ENCODE measurements at regions not wholly inside any gene's neighbourhood (a gene's known extent, or its start where the extent isn't known, plus 50 kb on each side); places are given as distances from the start of the nearest gene placed in this dataset.
"Not testable (repeated sequence)": the region's sequence is repeated elsewhere in the genome, so short reads cannot be mapped to it uniquely, and the experiment has no call there.

DNA sequence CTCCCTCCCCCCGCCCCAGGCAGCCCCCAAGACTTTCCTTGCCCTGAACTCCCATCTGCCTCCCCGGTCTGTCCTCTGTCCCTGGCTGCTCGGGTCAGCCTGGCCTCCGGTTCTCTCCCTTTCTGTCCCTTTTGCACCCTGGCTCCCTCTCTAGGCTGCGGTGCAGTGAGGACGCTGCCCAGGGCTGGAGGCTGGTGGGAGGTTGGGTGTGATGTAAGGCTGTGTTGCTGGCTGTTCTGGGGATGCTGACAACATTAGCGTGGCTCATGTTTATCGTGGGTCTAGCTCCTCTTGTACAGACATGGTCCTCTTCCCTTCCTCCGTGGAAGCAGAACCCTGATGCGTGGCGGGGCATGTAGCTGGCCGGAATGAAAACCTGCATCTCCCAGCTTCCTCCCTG is 357.5 kb downstream of the CNTNAP3B start:
- H3K4me3 ChIP-seq (ENCODE audit: control insufficient read depth in 1 of 2, extremely low read depth in 1 of 2, low read length in 1 of 2); H3K9me3 ChIP-seq; H3K27ac ChIP-seq (ENCODE audit: low read length); DNase-seq; H3K27ac Mint-ChIP-seq; H3K4me1 Mint-ChIP-seq; H3K4me3 Mint-ChIP-seq; ATAC-seq (replicated peaks in 1 of 4); H3K36me3 ChIP-seq (ENCODE audit: control insufficient read depth in 2 of 2, extremely low read depth in 1 of 2, insufficient read depth in 1 of 2, low read length in 1 of 2); H3K27me3 ChIP-seq (replicated peaks in 1 of 2; ENCODE audit: control insufficient read depth in 2 of 2, extremely low read depth in 1 of 2, insufficient read depth in 2 of 2, low read length in 1 of 2); H3K9me3 Mint-ChIP-seq; H3K36me3 Mint-ChIP-seq; CTCF ChIA-PET; H3K4me1 ChIP-seq (ENCODE audit: control insufficient read depth in 1 of 2, extremely low read depth in 1 of 2, insufficient read depth in 2 of 2, low read length in 2 of 2); POLR2A ChIA-PET; H3K27me3 Mint-ChIP-seq: not testable (repeated sequence)
- WGBS (ENCODE audit: insufficient coverage): no CpG with 5 or more reads among the region's 12 CpGs

DNA sequence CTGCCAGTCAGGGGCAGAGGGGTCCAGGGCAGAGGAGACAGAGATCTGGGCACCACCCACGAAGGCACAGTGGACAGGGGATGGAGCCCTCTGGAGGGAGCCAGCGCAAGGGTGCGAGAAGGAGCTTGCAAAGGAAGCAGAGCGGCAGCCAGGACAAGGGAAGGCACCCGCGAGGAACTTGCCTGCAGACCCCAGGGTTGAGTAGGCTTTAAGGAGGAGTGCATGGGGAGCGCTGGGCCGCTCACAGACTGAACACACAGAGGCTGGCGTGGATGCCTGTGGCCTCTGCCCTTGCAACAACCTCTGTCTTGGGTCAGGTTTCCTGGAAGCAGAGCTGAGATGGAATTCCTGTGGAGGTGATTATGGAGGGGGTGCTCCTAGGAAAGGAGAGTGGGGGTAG is 374.4 kb downstream of the CNTNAP3B start:
- ATAC-seq (replicated peaks in 1 of 4); H3K9me3 Mint-ChIP-seq; H3K4me1 Mint-ChIP-seq; H3K4me3 ChIP-seq (ENCODE audit: control insufficient read depth in 1 of 2, extremely low read depth in 1 of 2, low read length in 1 of 2); H3K9me3 ChIP-seq; POLR2A ChIA-PET; H3K4me1 ChIP-seq (ENCODE audit: control insufficient read depth in 1 of 2, extremely low read depth in 1 of 2, insufficient read depth in 2 of 2, low read length in 2 of 2); H3K36me3 Mint-ChIP-seq; DNase-seq; H3K36me3 ChIP-seq (ENCODE audit: control insufficient read depth in 2 of 2, extremely low read depth in 1 of 2, insufficient read depth in 1 of 2, low read length in 1 of 2); H3K27ac Mint-ChIP-seq; H3K27me3 Mint-ChIP-seq; H3K27me3 ChIP-seq (replicated peaks in 1 of 2; ENCODE audit: control insufficient read depth in 2 of 2, extremely low read depth in 1 of 2, insufficient read depth in 2 of 2, low read length in 1 of 2); H3K27ac ChIP-seq (ENCODE audit: low read length); CTCF ChIA-PET; H3K4me3 Mint-ChIP-seq: not testable (repeated sequence)
- WGBS (ENCODE audit: insufficient coverage): no CpG with 5 or more reads among the region's 9 CpGs

DNA sequence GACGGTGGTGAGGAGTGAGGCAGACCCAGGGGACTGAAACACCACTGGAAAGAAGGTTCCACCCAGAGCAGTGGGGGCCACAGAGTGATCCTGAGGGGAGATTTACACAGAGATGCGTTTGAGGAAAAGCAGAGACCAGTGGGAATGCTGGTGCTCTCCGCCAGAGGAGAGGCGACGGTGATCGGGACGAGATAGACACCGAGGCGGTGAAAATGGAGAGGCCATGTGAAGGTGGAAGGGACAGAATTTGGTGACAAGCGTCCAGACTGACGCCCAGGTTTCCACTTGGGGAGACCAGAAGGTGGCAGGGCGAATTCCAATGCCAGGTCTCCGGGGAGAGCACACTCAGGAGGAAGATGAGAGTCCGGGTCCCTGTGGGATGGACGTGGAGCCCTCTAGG is 374.8 kb downstream of the CNTNAP3B start:
- H3K4me1 Mint-ChIP-seq; H3K36me3 ChIP-seq (ENCODE audit: control insufficient read depth in 2 of 2, extremely low read depth in 1 of 2, insufficient read depth in 1 of 2, low read length in 1 of 2); H3K27me3 ChIP-seq (replicated peaks in 1 of 2; ENCODE audit: control insufficient read depth in 2 of 2, extremely low read depth in 1 of 2, insufficient read depth in 2 of 2, low read length in 1 of 2); H3K9me3 Mint-ChIP-seq; H3K36me3 Mint-ChIP-seq; H3K27ac Mint-ChIP-seq; CTCF ChIA-PET; H3K4me1 ChIP-seq (ENCODE audit: control insufficient read depth in 1 of 2, extremely low read depth in 1 of 2, insufficient read depth in 2 of 2, low read length in 2 of 2); POLR2A ChIA-PET; H3K27ac ChIP-seq (ENCODE audit: low read length); H3K9me3 ChIP-seq; H3K4me3 Mint-ChIP-seq; DNase-seq; ATAC-seq (replicated peaks in 1 of 4); H3K27me3 Mint-ChIP-seq; H3K4me3 ChIP-seq (ENCODE audit: control insufficient read depth in 1 of 2, extremely low read depth in 1 of 2, low read length in 1 of 2): not testable (repeated sequence)
- no CpG with 5 or more reads among the region's 15 CpGs for WGBS (ENCODE audit: insufficient coverage)

DNA sequence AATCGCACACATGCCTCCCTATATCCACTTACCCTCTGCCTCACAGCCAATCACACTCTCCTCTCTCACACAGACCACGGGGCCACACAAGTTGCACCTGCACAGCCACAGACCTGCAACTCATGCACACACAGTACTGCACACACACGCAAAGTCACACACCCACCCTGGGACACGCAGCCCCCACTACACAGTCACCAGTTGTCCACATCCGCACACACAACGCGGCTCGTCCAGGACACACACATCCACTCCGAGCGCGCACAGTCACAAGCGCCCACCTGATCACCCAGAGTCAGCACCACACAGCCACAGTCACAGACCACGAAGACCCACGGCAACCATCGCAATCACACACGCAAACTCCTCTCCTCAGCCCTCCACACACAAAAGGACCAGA is 387.3 kb downstream of the CNTNAP3B start:
- H3K27ac Mint-ChIP-seq; ATAC-seq (replicated peaks in 1 of 4); H3K27ac ChIP-seq (ENCODE audit: low read length); H3K36me3 Mint-ChIP-seq; H3K4me3 Mint-ChIP-seq; H3K9me3 Mint-ChIP-seq; H3K4me1 Mint-ChIP-seq; CTCF ChIA-PET; POLR2A ChIA-PET; H3K4me3 ChIP-seq (ENCODE audit: control insufficient read depth in 1 of 2, extremely low read depth in 1 of 2, low read length in 1 of 2); H3K27me3 ChIP-seq (replicated peaks in 1 of 2; ENCODE audit: control insufficient read depth in 2 of 2, extremely low read depth in 1 of 2, insufficient read depth in 2 of 2, low read length in 1 of 2); H3K9me3 ChIP-seq; DNase-seq; H3K36me3 ChIP-seq (ENCODE audit: control insufficient read depth in 2 of 2, extremely low read depth in 1 of 2, insufficient read depth in 1 of 2, low read length in 1 of 2); H3K4me1 ChIP-seq (ENCODE audit: control insufficient read depth in 1 of 2, extremely low read depth in 1 of 2, insufficient read depth in 2 of 2, low read length in 2 of 2); H3K27me3 Mint-ChIP-seq: not testable (repeated sequence)
- no CpG with 5 or more reads among the region's 16 CpGs for WGBS (ENCODE audit: insufficient coverage)

DNA sequence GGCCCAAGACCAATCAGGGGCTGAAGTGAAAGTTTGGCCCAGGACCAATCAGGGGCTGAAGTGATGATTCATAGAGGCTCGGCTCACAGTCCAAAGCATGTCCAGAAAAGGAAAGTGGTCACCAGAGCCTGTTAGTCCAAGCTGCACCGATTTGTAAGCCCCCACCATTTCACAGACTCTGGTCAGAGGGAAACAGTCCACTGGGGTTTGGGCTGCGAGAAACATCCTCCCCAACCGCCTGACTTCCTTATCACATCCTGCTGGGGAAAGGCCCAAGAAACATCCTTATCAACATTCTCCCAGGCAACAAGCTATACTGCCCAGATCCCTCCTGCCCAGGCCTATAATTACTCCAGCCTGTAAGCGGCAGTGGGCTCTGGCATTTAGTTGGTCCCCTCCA is 388.1 kb downstream of the CNTNAP3B start:
- H3K4me3 ChIP-seq (ENCODE audit: control insufficient read depth in 1 of 2, extremely low read depth in 1 of 2, low read length in 1 of 2); H3K4me1 Mint-ChIP-seq; H3K9me3 ChIP-seq; POLR2A ChIA-PET; DNase-seq; ATAC-seq (replicated peaks in 1 of 4); H3K4me1 ChIP-seq (ENCODE audit: control insufficient read depth in 1 of 2, extremely low read depth in 1 of 2, insufficient read depth in 2 of 2, low read length in 2 of 2); H3K4me3 Mint-ChIP-seq; CTCF ChIA-PET; H3K36me3 Mint-ChIP-seq; H3K27ac Mint-ChIP-seq; H3K27ac ChIP-seq (ENCODE audit: low read length); H3K27me3 Mint-ChIP-seq; H3K36me3 ChIP-seq (ENCODE audit: control insufficient read depth in 2 of 2, extremely low read depth in 1 of 2, insufficient read depth in 1 of 2, low read length in 1 of 2); H3K27me3 ChIP-seq (replicated peaks in 1 of 2; ENCODE audit: control insufficient read depth in 2 of 2, extremely low read depth in 1 of 2, insufficient read depth in 2 of 2, low read length in 1 of 2); H3K9me3 Mint-ChIP-seq: not testable (repeated sequence)
- no CpG with 5 or more reads among the region's 5 CpGs for WGBS (ENCODE audit: insufficient coverage)

DNA sequence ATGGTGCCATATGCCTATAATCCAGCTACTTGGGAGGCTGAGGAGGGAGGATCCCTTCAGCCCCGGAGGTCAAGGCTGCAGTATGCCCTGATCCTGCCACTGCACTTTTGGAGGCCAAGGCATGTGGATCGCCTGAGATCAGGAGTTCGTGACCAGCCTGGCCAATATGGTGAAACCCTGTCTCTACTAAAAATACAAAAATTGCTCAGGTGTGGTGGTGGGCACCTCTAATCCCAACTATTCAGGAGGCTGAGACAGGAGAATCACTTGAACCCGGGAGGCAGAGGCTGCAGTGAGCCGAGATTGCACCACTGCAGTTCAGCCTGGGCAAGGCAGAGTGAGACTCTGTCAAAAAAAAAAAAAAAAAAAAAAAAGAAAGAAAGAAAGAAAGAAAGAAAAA is 390.5 kb downstream of the CNTNAP3B start:
- H3K36me3 ChIP-seq (ENCODE audit: control insufficient read depth in 2 of 2, extremely low read depth in 1 of 2, insufficient read depth in 1 of 2, low read length in 1 of 2); H3K9me3 Mint-ChIP-seq; H3K4me3 ChIP-seq (ENCODE audit: control insufficient read depth in 1 of 2, extremely low read depth in 1 of 2, low read length in 1 of 2); H3K4me1 Mint-ChIP-seq; ATAC-seq (replicated peaks in 1 of 4); DNase-seq; H3K27ac Mint-ChIP-seq; CTCF ChIA-PET; H3K36me3 Mint-ChIP-seq; H3K27me3 Mint-ChIP-seq; H3K4me1 ChIP-seq (ENCODE audit: control insufficient read depth in 1 of 2, extremely low read depth in 1 of 2, insufficient read depth in 2 of 2, low read length in 2 of 2); POLR2A ChIA-PET; H3K4me3 Mint-ChIP-seq; H3K27me3 ChIP-seq (replicated peaks in 1 of 2; ENCODE audit: control insufficient read depth in 2 of 2, extremely low read depth in 1 of 2, insufficient read depth in 2 of 2, low read length in 1 of 2); H3K9me3 ChIP-seq; H3K27ac ChIP-seq (ENCODE audit: low read length): not testable (repeated sequence)
- no CpG with 5 or more reads among the region's 5 CpGs for WGBS (ENCODE audit: insufficient coverage)

DNA sequence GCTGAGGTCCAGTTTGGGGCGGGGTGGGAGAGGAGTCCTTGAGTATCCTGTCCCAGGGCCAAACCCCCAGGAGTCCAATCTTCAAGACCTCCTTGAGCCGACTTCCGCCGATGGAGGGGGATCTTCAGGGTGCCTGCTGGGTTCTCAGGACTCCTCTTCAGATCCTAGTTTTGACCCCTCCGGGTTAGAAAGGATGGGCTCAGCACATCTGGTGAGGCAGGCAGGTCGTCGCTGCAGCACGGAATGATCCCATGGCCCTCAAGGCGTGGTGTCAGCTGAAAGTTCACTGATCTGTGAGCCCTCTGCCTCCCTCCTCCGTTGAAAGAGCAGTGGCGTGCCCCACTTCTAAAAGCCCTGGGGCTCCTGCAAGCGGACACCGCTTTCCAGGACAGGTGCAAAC is 430.0 kb downstream of the CNTNAP3B start:
- H3K4me3 ChIP-seq (ENCODE audit: control insufficient read depth in 1 of 2, extremely low read depth in 1 of 2, low read length in 1 of 2); H3K27me3 Mint-ChIP-seq; POLR2A ChIA-PET; H3K36me3 Mint-ChIP-seq; CTCF ChIA-PET; H3K27ac ChIP-seq (ENCODE audit: low read length); H3K4me1 Mint-ChIP-seq; H3K9me3 Mint-ChIP-seq; H3K4me3 Mint-ChIP-seq; ATAC-seq (replicated peaks in 1 of 4); H3K4me1 ChIP-seq (ENCODE audit: control insufficient read depth in 1 of 2, extremely low read depth in 1 of 2, insufficient read depth in 2 of 2, low read length in 2 of 2); H3K9me3 ChIP-seq; DNase-seq; H3K36me3 ChIP-seq (ENCODE audit: control insufficient read depth in 2 of 2, extremely low read depth in 1 of 2, insufficient read depth in 1 of 2, low read length in 1 of 2); H3K27me3 ChIP-seq (replicated peaks in 1 of 2; ENCODE audit: control insufficient read depth in 2 of 2, extremely low read depth in 1 of 2, insufficient read depth in 2 of 2, low read length in 1 of 2); H3K27ac Mint-ChIP-seq: not testable (repeated sequence)
- no CpG with 5 or more reads among the region's 13 CpGs for WGBS (ENCODE audit: insufficient coverage)
